SU-DHL-6 (cell line): ENCODE measurements at regions not wholly inside any gene's neighbourhood (a gene's known extent, or its start where the extent isn't known, plus 50 kb on each side); places are given as distances from the start of the nearest gene placed in this dataset.
"Not testable (repeated sequence)": the region's sequence is repeated elsewhere in the genome, so short reads cannot be mapped to it uniquely, and the experiment has no call there.

Experiments
- H2AFZ ChIP-seq: fragments of 200-600 bp; sonication (generic); 2 replicates; pipeline ENCODE4 v1.6.1; 2014; ENCODE audit warnings: low read depth, mild to moderate bottlenecking, moderate library complexity, mixed read lengths, antibody characterized with exemption, low read length; ENCODE audit not compliant: severe bottlenecking
- H3F3A ChIP-seq: fragments of 200-600 bp; shearing (Covaris generic); 2 replicates; pipeline ENCODE4 v1.6.0; 2016; ENCODE audit warnings: antibody characterized with exemption, mild to moderate bottlenecking; ENCODE audit not compliant: insufficient read depth
- H3K27ac ChIP-seq: fragments of 200-600 bp; sonication (generic); 2 replicates; pipeline ENCODE4 v1.5.1; 2016; ENCODE audit warnings: low read depth, mild to moderate bottlenecking, low read length, moderate library complexity, mixed read lengths
- H3K27me3 ChIP-seq: fragments of 200-600 bp; sonication (generic), shearing (Covaris generic); 2 replicates; pipeline ENCODE4 v1.6.0; 2014; ENCODE audit warnings: mild to moderate bottlenecking, low read length
- H3K36me3 ChIP-seq: fragments of 200-600 bp; sonication (generic); 2 replicates; pipeline ENCODE4 v1.6.1; 2014; ENCODE audit warnings: mild to moderate bottlenecking, low read length, mixed read lengths
- H3K4me2 ChIP-seq: fragments of 300-600, 200-600 bp; shearing (Covaris generic), sonication (generic); 2 replicates; pipeline ENCODE4 v1.6.0; 2014; ENCODE audit warnings: low read length, low read depth, mild to moderate bottlenecking; ENCODE audit not compliant: poor library complexity, severe bottlenecking
- H3K4me3 ChIP-seq: fragments of 200-600 bp; sonication (generic); 2 replicates; pipeline ENCODE4 v1.5.1; 2014; ENCODE audit warnings: antibody characterized with exemption, low read length, mild to moderate bottlenecking, mixed read lengths; ENCODE audit not compliant: insufficient read depth, poor library complexity, severe bottlenecking
- H3K79me2 ChIP-seq: fragments of 200-600 bp; sonication (generic); 2 replicates; pipeline ENCODE4 v1.6.1; 2014; ENCODE audit warnings: mild to moderate bottlenecking, low read length, moderate library complexity; ENCODE audit not compliant: insufficient read depth
- H3K9ac ChIP-seq: fragments of 200-600 bp; sonication (generic); 2 replicates; pipeline ENCODE4 v1.7.0; 2014; ENCODE audit warnings: mild to moderate bottlenecking, low read length
- H3K9me2 ChIP-seq: fragments of 200-600 bp; sonication (generic); replicated peaks from 2 replicates; pipeline ENCODE4 v1.6.1; 2014; ENCODE audit warnings: low read length; ENCODE audit not compliant: insufficient read depth
- H3K9me3 ChIP-seq: fragments of 200-600 bp; sonication (generic); 2 replicates; pipeline ENCODE4 v1.6.1; 2014; ENCODE audit warnings: low read length, mixed read lengths; ENCODE audit not compliant: insufficient read depth
- H4K20me1 ChIP-seq: fragments of 200-600 bp; sonication (generic); 2 replicates; pipeline ENCODE4 v1.6.1; 2014; ENCODE audit warnings: low read depth, mild to moderate bottlenecking, antibody characterized with exemption, low read length, moderate library complexity, mixed read lengths
- EZH2phosphoT487 ChIP-seq: fragments of 200-600 bp; sonication (generic), shearing (Covaris generic); conservative IDR thresholded peaks from 2 replicates; pipeline ENCODE4 v1.6.1; 2018; ENCODE audit warnings: mild to moderate bottlenecking, antibody characterized with exemption, low read length, moderate library complexity, mixed read lengths
- TF ChIP-seq, protein P1 (sequence below): fragments of 200-600 bp; sonication (generic); IDR thresholded peaks from one replicate; pipeline ENCODE4 v1.5.1; 2017; ENCODE audit warnings: antibody characterized with exemption, mild to moderate bottlenecking, low read length, moderate library complexity; ENCODE audit not compliant: insufficient read depth, poor library complexity, severe bottlenecking

DNA sequence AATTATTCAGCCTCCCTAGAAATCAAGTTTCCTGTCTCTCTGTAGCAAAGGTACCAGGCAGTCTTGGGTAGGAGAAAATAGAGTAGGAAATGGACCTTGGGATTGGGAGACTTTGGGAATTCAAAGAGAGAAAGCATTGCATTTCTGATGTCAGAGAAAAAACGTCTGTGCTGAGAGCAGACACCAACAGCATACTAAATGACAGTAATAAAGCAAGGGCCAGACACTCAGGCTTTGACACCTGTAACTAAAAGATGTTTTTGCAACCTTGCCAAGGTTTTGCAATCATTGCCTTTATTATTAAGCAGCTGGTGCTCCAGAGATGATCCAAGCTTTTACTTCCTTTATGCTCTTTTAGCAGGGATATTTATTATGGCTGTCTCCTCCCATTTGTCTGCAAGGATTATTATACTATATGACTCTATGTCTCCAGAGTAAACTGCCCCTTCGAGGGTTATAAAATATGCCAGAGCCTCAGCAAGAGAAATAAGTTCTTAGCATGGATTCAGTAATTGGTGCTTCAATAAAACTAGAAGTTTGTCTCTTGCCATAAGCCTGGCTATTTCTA, 85.2 kb upstream of the GRAMD1B start:
- Histone ChIP-seq H3K4me2 (no peak overlapping the region), H3K9me2 (no peaks in the 10 kb centered on the region), H3K4me3 (no peak overlapping the region), H3K79me2 (no peaks in the 10 kb centered on the region), H3K9me3 (no peaks in the 10 kb centered on the region), H3K36me3 (no peaks in the 10 kb centered on the region), H4K20me1 (no peaks in the 10 kb centered on the region), H3K9ac (no peak overlapping the region), H3K27me3 (no peaks in the 10 kb centered on the region), H3K27ac (no peak overlapping the region), H3F3A (no peaks in the 10 kb centered on the region), H2AFZ (no peak overlapping the region)
- TF ChIP-seq, protein P1, sequence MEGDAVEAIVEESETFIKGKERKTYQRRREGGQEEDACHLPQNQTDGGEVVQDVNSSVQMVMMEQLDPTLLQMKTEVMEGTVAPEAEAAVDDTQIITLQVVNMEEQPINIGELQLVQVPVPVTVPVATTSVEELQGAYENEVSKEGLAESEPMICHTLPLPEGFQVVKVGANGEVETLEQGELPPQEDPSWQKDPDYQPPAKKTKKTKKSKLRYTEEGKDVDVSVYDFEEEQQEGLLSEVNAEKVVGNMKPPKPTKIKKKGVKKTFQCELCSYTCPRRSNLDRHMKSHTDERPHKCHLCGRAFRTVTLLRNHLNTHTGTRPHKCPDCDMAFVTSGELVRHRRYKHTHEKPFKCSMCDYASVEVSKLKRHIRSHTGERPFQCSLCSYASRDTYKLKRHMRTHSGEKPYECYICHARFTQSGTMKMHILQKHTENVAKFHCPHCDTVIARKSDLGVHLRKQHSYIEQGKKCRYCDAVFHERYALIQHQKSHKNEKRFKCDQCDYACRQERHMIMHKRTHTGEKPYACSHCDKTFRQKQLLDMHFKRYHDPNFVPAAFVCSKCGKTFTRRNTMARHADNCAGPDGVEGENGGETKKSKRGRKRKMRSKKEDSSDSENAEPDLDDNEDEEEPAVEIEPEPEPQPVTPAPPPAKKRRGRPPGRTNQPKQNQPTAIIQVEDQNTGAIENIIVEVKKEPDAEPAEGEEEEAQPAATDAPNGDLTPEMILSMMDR: no peak
- no peak for TF ChIP-seq EZH2phosphoT487

DNA sequence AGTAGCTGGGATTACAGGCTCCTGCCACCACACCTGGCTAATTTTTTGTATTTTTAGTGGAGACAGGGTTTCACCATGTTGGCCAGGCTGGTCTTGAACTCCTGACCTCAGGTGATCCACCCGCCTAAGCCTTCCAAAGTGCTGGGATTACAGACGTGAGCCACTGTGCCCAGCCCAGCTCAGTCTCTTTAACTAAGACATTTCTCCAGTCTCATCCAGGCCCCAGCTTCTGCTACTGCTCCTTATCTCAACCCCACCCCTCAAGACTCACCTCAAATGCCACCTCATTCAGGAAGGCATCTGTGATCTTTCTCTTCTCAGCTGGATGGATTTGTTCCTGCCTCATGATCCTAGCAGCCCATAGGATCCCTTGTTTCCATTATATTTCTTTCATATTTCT, 85.9 kb upstream of the GRAMD1B start:
- not testable (repeated sequence) for H2AFZ ChIP-seq, H3K27ac ChIP-seq, H3K4me3 ChIP-seq, H3K36me3 ChIP-seq, H4K20me1 ChIP-seq, H3K79me2 ChIP-seq, H3K9ac ChIP-seq, H3K9me2 ChIP-seq, H3F3A ChIP-seq, H3K4me2 ChIP-seq, H3K27me3 ChIP-seq, H3K9me3 ChIP-seq

DNA sequence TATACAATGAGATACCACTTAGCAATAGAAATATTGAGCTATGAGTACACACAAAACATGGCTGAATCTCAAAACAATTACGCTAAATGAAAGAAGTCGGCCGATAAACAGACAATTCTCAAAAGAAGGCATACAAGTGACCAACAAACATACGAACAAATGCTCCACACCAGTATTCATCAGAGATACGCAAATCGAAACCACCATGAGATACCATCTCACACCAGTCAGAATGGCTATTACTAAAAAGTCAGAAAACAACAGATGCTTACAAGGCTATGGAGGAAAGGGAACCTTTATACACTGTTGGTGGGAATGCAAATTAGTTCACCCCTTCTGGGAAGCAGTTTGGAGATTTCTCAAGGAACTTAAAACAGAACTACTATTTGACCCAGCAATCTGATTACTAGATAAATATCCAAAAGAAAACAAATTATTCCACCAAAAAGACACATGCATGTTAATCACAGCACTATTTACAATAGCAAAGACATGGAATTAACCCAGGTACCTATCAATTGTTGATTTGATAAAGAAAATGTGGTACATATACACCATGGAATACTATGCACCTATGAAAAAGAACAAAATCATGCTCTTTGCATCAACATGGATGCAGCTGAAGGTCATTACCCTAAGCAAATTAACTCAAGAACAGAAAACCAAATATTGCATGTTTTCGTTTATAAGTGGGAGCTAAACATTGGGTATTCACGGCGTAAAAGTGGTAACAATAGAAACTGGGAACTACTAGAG, 90.9 kb upstream of the GRAMD1B start:
- no peak overlapping the region for H3K4me3 ChIP-seq
- no peaks in the 10 kb centered on the region for H4K20me1 ChIP-seq
- no peaks in the 10 kb centered on the region for H3K36me3 ChIP-seq
- no peak overlapping the region for H3K9ac ChIP-seq
- H3K79me2 ChIP-seq: no peaks in the 10 kb centered on the region
- no peaks in the 10 kb centered on the region for H3K9me3 ChIP-seq
- H3K27ac ChIP-seq: no peak overlapping the region
- H3F3A ChIP-seq: no peaks in the 10 kb centered on the region
- no peak overlapping the region for H3K4me2 ChIP-seq
- H2AFZ ChIP-seq: no peak overlapping the region
- TF ChIP-seq EZH2phosphoT487: no peak
- TF ChIP-seq, protein P1: no peak
- H3K27me3 ChIP-seq: no peaks in the 10 kb centered on the region
- H3K9me2 ChIP-seq: no peaks in the 10 kb centered on the region

DNA sequence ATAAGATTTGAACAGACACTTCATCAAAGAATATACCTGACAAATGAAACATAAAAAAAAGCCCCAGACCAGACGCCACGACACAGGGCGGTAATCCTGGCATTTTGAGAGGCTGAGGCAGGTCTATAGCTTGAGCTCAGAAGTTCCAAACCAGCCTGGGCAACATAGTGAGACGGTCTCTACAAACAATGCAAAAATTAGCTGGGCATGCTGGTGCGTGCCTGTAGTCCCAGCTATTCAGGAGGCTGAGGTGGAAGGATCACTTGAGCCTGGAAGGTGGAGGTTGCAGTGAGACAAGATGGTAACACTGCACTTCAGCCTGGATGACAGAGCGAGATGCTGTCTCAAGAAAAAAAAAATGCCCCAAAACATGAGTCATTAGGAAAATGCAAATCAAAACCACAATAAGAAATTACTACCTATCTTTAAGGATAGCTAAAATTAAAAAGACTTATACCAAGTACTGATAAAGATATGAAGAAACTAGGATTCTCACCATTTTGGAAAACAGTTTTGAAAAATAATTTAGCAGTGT, 91.7 kb upstream of the GRAMD1B start:
- H3K79me2 ChIP-seq: no peaks in the 10 kb centered on the region
- H3K9me3 ChIP-seq: no peaks in the 10 kb centered on the region
- no peak for TF ChIP-seq EZH2phosphoT487
- TF ChIP-seq, protein P1: no peak
- H3K9ac ChIP-seq: no peak overlapping the region
- no peaks in the 10 kb centered on the region for H3K36me3 ChIP-seq
- H3K4me2 ChIP-seq: no peak overlapping the region
- no peaks in the 10 kb centered on the region for H4K20me1 ChIP-seq
- H3K9me2 ChIP-seq: no peaks in the 10 kb centered on the region
- no peak overlapping the region for H3K27ac ChIP-seq
- H2AFZ ChIP-seq: no peak overlapping the region
- H3F3A ChIP-seq: no peaks in the 10 kb centered on the region
- no peak overlapping the region for H3K4me3 ChIP-seq
- no peaks in the 10 kb centered on the region for H3K27me3 ChIP-seq
